DMS 273 treated with DMSO at 0.1 percent for 48 hours (cell line): ENCODE measurements at regions not wholly inside any gene's neighbourhood (a gene's known extent, or its start where the extent isn't known, plus 50 kb on each side); places are given as distances from the start of the nearest gene placed in this dataset.
"Not testable (repeated sequence)": the region's sequence is repeated elsewhere in the genome, so short reads cannot be mapped to it uniquely, and the experiment has no call there.

Experiments
- DNase-seq: peaks from one replicate; lab custom pipeline; 2025; lab: John Stamatoyannopoulos, UW

DNA sequence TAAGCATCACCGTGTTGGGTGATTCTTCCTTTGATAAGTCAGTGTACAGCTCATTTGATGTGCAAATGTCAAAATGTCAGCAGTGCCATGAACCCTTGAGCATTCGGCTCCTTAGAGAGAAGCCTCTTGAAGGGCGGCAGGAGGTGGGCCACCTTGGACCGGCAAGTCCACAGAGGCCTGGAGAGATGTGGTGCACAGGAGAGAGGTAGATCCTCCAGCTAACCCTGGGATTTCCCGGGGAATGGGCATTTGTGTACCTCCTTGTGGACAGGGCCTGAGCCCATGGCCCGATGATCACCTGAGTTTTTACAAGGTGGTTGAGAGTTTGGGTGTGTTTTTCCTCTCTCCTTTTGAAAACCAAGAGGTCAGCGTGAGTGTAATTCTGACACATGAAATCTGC, 133.2 kb upstream of the RCN1 start:
- DNase-seq, result no peak

DNA sequence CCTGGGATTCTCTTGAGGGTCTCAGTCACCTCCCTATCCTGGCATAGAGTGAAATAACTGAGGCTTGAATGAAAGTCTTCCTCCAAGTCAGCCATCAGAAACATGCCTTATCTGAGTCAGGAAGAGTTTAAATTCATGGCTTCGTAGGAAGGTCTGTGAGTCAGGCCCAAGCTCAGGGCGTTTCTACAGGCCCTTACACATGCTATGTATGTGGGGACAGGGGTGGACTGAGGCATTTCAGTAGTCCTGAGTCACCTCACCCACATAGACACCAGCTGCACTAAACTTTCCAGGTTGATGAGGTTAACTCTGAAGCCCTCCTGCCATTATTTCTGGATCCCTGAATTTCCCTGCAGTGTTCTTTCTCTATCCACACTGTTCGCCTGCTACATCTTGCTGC, 134.6 kb upstream of the RCN1 start:
- DNase-seq, result no peak

- no peak for DNase-seq
These were observed 135.0 kb upstream of the RCN1 start for GRCh38 chr11:31955838-31956237.

GRCh38 chr11:31953803-31954327, 137.0 kb upstream of the RCN1 start:
- DNase-seq, result no peak

GRCh38 chr11:31949733-31950200, 138.6 kb upstream of the PAX6 start:
- not testable (repeated sequence) for DNase-seq

DNA sequence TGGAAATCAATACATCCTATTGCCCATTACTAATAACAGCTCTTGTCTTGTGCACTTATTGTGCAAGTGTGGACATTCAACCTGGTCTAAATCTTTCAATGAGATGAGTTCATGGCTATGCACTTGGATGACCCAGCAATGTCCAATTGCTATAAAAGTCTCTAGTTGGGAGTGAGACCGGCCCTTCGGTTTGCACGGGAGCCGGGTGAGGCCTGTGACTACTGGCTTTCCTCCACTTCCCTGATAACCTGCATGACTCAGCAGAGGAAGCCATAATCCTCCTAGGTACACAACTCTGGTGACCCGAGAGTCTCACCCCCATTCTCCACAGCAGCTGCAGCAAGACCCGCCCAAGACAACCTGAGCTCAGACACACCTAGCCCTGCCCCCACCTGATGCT, 135.9 kb upstream of the PAX6 start:
- no peak for DNase-seq

DNA sequence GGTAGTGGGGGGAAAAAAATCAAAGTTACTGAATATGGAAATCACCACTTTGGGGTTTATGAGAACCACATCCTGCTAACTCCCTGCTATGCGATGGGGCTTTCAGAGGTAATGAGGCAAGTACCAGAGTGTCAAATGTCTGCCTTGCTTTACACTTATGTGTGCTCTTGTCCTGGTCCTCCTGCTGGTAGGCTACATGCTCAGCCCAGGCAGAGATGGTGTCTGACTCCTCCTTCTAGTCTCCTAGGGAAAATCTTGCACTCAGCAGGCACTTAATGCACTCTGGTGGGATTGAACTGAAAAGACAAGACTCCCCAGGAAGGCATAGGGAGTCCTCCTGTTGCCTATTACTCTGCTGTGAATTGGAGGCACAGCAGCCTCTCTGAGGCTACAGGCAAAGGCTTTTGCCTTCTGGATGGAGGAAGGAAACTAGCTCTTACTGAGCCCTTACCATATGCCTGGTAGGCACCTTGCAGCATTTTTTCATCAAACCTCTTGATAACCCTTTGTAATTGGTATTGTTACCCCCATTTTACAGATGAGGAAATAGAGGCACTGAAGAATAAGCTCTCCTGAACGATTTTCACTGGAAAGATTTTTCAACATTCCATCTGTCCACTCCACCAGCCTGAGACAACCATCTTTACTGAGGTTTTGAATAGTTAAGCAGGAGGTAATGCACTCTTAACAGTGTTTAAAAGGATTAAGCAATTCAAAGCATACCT, 132.1 kb upstream of the PAX6 start:
- no peak for DNase-seq

- DNase-seq, result no peak
These were observed 129.4 kb upstream of the PAX6 start for GRCh38 chr11:31940371-31941037.

DNA sequence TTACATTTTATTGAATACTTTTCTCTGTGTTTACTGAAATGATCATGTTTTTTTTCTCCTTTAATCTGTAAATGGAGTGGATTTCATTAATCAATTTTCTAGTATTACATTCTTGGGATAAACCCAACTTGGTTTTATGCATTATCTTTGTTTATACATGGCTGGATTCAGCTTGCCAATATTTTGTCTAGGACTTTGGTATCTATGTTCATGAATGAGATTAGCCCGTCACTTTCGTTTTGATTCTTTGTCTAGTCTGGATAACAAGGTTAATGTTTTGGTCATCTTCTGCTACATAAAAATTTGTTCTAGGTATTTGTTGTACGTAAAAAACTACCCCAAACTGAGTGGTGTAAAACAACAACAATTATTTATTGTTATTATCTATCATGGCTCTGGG, 127.9 kb upstream of the PAX6 start:
- no peak for DNase-seq

DNA sequence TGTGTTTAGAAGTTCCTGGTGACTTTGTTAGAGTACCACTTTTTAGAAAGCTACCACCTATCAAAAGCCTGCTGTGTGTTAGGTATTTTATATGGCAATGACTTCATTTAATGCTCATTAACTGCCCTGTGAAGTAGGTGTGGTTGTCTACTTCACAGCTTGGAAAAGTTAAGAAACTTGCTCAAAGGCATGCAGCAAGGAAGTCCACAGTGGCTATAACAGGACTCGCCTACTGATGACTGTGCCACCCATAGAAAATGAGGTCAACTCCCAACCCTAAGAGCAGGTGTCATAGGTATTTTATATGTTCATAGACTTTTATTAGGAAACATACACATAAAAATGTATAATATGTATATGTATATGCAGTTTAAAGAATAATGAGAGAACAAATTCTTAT, 125.2 kb upstream of the PAX6 start:
- DNase-seq, result no peak

DNA sequence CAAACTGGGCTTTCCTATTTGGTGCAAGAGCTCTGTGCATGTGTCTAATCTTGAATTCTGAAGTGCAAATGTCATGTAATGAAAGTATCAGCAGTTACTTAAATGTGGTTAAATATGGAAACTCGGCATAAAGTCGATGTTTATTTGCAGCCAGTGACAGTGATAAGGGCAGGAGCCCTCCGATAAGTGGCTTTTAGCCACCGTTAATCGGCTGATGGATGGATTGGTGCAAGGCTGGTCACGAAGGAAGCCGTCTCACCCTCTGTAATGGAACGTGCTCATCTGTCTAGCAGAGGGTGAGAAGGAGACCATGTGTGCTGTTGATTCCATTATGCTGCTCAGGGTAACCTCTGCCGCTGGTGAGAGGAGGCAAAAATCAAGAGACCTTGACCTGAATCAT, 121.8 kb upstream of the PAX6 start:
- DNase-seq, result no peak

DNA sequence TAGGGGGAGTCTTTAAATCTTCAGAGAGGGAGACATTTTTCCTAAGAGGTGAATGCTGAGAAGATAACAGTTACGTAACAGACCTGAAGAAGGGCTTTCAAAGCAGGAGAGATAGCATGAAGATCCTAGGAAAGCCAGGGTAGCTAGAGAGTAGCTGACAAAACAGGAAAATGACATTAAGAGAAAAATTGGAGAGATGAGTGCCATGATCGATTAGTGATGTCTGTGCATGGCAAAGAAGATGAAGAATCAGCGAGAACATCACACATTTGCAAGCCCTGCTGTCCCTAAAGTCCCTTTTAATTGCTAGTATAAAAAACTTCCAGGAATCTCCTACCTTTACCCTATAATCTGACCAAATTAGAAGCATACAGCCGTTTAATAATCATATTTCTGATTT, 116.9 kb upstream of the PAX6 start:
- no peak for DNase-seq

- no peak for DNase-seq
These were observed 115.8 kb upstream of the PAX6 start for GRCh38 chr11:31926816-31927528.

DNA sequence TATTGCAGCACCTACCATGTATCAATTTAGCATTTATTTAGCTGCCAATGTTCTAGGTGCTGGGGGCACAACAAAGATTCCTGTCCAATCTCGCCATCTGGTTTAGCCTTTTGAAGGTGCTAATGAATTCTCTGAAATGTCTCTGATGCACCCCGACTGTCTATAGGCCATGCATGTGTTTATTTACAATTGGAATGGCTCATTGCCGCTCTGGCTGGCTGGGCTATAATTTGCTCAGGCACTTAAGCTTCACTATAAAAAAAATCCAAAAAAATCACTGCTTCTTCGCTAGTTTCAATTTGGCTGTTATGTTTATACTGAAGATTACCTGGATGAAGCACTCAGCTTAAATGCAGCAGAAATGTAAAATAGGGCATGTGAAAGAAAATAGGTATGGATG, 115.0 kb upstream of the PAX6 start:
- no peak for DNase-seq

DNA sequence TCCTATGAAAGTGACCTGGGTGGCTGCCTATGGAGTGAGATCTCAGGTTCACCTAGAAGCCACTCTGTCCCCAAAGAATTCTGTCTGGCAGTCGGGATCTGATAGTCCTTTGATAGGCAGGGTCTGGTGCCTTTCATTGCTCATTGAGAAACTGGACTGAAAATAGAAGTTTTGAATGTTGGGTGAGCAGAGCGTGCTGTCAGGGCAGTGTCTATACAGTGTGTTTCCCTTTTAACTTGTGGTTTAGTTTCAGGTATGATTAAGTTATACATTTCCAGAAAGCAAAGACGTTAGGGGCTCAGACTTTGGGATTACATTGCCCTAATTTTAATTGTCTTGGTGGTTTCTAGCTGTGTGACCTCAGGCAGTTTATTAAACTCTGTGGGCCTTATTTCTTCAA, 111.3 kb upstream of the PAX6 start:
- no peak for DNase-seq

- DNase-seq, result no peak
These were observed 110.0 kb upstream of the PAX6 start for GRCh38 chr11:31921081-31921480.

DNA sequence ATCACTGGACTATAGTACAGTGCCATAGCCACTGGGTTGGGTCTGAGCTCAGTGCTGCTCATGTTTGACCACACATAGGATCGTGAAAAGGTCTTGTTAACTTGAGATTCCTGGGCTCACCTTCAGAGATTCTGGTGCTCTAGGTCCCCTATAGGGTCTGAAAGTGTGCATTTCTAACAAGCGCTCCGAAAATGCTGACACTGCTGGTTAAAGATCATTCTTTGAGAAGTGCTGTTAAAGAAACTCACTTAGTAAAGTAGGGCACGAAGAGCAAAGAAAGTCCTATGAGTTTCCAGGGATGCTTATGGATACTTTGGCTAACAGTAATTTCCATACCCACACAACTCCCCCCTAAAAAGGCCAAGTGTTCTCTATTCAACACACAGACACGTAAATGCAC, 108.1 kb upstream of the PAX6 start:
- no peak for DNase-seq

DNA sequence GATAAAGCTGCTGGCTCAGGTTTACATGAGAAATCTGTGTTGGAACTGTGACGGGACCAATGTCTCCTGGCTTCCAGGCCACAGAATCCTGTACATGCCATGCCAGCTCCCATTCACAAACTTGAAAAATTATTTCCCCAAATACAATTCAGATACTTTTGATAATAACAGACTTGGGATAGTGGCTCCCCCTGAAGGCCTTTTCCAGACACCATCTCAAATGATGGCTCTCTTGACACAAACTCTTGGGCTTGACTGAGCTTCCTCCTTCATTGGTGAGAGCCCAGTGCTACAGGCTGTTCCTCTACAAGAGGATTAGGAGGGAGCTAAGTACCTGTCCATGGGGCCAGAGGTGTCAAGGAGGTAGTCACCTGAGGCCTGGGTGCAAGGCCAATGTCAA, 104.7 kb upstream of the PAX6 start:
- no peak for DNase-seq

GRCh38 chr11:31913985-31914384, 102.9 kb upstream of the PAX6 start:
- DNase-seq, result no peak

DNA sequence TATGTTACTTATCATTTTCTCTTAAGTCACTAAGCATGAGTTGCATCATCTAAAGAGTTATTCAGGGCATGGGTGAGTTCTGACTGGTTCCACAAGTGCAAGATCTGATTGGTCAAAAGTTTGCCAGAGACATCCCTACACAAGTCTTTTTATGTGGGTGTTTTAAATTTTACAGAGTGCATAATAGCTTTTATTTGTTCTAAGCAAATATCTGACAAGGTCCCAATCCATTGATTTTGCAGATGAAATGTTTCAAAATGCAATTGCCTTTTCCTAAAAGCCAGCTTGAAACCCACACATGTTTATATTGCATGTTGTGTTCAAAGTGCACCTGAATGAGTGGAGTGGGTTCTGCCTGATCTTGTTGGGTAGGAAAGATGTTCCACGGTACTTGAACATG, 101.7 kb upstream of the PAX6 start:
- DNase-seq, result no peak

DNA sequence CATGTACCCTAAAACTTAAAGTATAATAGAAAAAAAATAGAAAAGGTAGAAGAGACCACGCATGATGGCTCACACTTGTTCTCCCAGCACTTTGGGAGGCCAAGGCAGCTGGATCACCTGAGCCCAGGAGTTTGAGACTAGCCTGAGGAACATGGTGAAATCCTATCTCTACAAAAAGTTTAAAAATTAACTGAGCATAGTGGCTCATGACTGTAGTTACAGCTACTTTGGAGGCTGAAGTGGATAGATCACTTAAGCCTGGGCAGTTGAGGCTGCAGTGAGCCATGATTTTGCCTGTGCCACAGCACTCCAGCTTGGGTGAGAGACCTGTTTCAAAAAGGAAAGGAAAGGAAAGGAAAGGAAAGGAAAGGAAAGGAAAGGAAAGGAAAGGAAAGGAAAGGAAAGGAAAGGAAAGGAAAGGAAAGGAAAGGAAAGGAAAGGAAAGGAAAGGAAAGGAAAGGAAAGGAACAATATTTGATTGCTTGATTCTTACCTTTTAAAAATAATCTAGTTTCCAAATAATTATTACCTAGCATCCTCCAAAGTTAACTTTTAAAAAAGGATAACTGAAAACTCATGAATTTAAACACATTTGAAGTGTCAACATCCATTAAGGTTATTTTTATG, 99.9 kb upstream of the PAX6 start:
- no peak for DNase-seq

DNA sequence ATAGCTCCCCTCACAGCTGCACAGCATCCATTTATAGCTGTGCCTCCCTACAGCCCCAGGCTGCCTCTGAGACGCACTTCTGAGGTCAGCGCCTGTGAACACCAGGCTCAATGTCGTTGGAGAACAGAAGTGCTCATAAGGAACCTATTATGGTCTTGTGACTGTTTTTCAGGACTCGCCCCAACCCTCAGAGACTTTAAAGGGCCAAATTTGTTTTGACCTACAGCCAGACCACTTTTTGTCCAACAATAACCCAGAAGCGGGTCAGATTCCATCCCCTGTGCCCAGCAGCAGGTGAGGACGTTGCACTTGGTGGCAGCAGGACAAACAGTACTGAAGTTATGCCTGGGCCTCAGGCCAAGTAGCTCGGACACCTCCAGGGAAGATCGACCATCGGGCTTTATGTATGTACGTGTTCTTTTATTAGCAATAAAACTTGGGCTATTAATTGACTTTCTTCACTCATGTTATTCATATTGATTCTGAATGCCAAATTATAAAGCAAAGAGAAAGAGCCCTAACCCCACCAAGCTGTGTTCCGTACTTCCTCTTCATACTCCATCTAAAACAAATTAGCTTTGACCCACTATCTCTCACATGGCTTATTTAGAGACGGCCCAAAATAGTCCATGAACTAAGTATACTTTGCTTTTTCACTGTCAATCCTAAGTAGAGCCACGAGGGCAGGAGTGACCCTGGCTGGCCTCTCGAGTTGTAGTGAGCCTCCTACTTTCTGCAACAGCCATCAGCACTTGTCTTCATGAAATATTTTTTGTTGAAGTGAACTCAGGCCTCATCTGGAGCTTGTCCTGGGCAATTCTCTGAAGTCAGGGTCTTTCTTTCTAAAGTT, 92.3 kb upstream of the PAX6 start:
- no peak for DNase-seq
